ENCODE measurements at regions not wholly inside any gene's neighbourhood (a gene's known extent, or its start where the extent isn't known, plus 50 kb on each side); places are given as distances from the start of the nearest gene placed in this dataset.

GRCh38 chr2:150214626-150215025, 272.8 kb downstream of the RND3 start (continued):
- TF ChIP-seq ZNF639 (CRISPR knock-in tag; conservative IDR thresholded peaks at IDR 0.05 in 1 of 2, IDR thresholded peaks at IDR 0.05 in 1 of 2) (no peak), CHD4 (IDR thresholded peaks at IDR 0.05; ENCODE audit: insufficient read depth, insufficient replicate concordance, low read depth, low read length, poor library complexity, severe bottlenecking) (no peak), TARDBP (IDR thresholded peaks at IDR 0.05) (no peak), PURB (CRISPR knock-in tag; IDR thresholded peaks at IDR 0.05; ENCODE audit: low read depth) (no peak), SAFB2 (IDR thresholded peaks at IDR 0.05; ENCODE audit: borderline replicate concordance, low read depth, low read length, severe bottlenecking) (no peak), FOXK1 (CRISPR knock-in tag; IDR thresholded peaks at IDR 0.05; ENCODE audit: borderline replicate concordance) (no peak), DLX4 (CRISPR knock-in tag; IDR thresholded peaks at IDR 0.05) (no peak), GABPA (tag; conservative IDR thresholded peaks at IDR 0.05; ENCODE audit: low read depth) (no peak), HDAC6 (IDR thresholded peaks at IDR 0.05; ENCODE audit: low read depth, low read length) (no peak)

GRCh38 chr2:150212722-150213171, 274.7 kb downstream of the RND3 start:
- no peak overlapping the region for H3K9ac ChIP-seq (ENCODE audit: insufficient read depth in 1 of 2, low read depth in 2 of 2, low read length in 2 of 2)
- no peaks in the 10 kb centered on the region for H3K36me3 ChIP-seq (ENCODE audit: control insufficient read depth, insufficient read depth, low read length)
- ChIA-PET POLR2A (no interaction called here), CTCF (ENCODE audit: low intra/inter-chr PET ratio) (no interaction called here)
- ATAC-seq (no peak), DNase-seq (ENCODE audit: extremely low read depth in 1 of 4, low spot score in 3 of 4) (no peak), FAIRE-seq (no peak)
- no peak overlapping the region for H3K27ac ChIP-seq (ENCODE audit: extremely low read depth, low read depth, low read length)
- WGBS (ENCODE audit: insufficient coverage, low coverage, missing lambda C conversion rate), result 0% methylated on average over 4 of the region's 4 CpGs
- H3K79me2 ChIP-seq (ENCODE audit: control insufficient read depth, insufficient read depth, low read length), result no peaks in the 10 kb centered on the region
- H4K20me1 ChIP-seq (replicated peaks; ENCODE audit: control insufficient read depth, insufficient read depth, low read length), result no peaks in the 10 kb centered on the region
- intact Hi-C loops (cut with micrococcal nuclease), result no loop called here
- no peaks in the 10 kb centered on the region for H3K9me3 ChIP-seq (replicated peaks; ENCODE audit: control insufficient read depth, insufficient read depth, low read depth, low read length)
- H3K27me3 ChIP-seq (ENCODE audit: control insufficient read depth in 2 of 2, insufficient read depth in 2 of 2, low read length in 2 of 2), result no peaks in the 10 kb centered on the region
- H2AFZ ChIP-seq (ENCODE audit: low read depth, low read length), result no peak overlapping the region
- no peak overlapping the region for H3K4me3 ChIP-seq
- H3K4me1 ChIP-seq (replicated peaks in 1 of 2; ENCODE audit: control insufficient read depth in 2 of 2, insufficient read depth in 2 of 2, low read length in 2 of 2), result no peaks in the 10 kb centered on the region
- no peaks in the 10 kb centered on the region for H3K9me1 ChIP-seq (ENCODE audit: control insufficient read depth, insufficient read depth, low read length)
- in situ Hi-C loops (cut with MboI), result no loop called here
- no peak overlapping the region for H3K4me2 ChIP-seq (ENCODE audit: insufficient read depth, low read length)
- BruUV-seq (replicated peaks), result no TSS peak
- TF ChIP-seq MCM2 (IDR thresholded peaks at IDR 0.05; ENCODE audit: low read depth), result no peak
- no peak for TF ChIP-seq MXD1 (CRISPR knock-in tag; IDR thresholded peaks at IDR 0.05; ENCODE audit: borderline replicate concordance, poor library complexity, severe bottlenecking)
- no peak for TF ChIP-seq RNF219 (CRISPR knock-in tag; IDR thresholded peaks at IDR 0.05)
- no peak for TF ChIP-seq NBN (IDR thresholded peaks at IDR 0.05; ENCODE audit: low read depth)
- TF ChIP-seq ILF3 (IDR thresholded peaks at IDR 0.05; ENCODE audit: borderline replicate concordance), result no peak
- TF ChIP-seq PHTF2 (CRISPR knock-in tag; IDR thresholded peaks at IDR 0.05), result no peak
- no peak for TF ChIP-seq ZNF766 (CRISPR knock-in tag; conservative IDR thresholded peaks at IDR 0.05)
- TF ChIP-seq CTBP1 (IDR thresholded peaks at IDR 0.05; ENCODE audit: borderline replicate concordance), result no peak
- no peak for TF ChIP-seq RBBP5 (IDR thresholded peaks at IDR 0.05; ENCODE audit: borderline replicate concordance, insufficient read depth, low read length, poor library complexity, severe bottlenecking)

Measured in K562 (cell line).